GM18868 (cell line): ENCODE measurements at regions not wholly inside any gene's neighbourhood (a gene's known extent, or its start where the extent isn't known, plus 50 kb on each side); places are given as distances from the start of the nearest gene placed in this dataset.
"Not testable (repeated sequence)": the region's sequence is repeated elsewhere in the genome, so short reads cannot be mapped to it uniquely, and the experiment has no call there.

Experiments used
- ATAC-seq: cut with Tn5 transposase; IDR thresholded peaks from one replicate; pipeline ENCODE4 v1.9.1; 2021; ENCODE audit warnings: mild to moderate bottlenecking, moderate library complexity; ENCODE audit not compliant: unreplicated experiment

- ATAC-seq, result no peak
Observed at GRCh38 chr5:66411701-66412100, 184.5 kb upstream of the MAST4 start.

DNA sequence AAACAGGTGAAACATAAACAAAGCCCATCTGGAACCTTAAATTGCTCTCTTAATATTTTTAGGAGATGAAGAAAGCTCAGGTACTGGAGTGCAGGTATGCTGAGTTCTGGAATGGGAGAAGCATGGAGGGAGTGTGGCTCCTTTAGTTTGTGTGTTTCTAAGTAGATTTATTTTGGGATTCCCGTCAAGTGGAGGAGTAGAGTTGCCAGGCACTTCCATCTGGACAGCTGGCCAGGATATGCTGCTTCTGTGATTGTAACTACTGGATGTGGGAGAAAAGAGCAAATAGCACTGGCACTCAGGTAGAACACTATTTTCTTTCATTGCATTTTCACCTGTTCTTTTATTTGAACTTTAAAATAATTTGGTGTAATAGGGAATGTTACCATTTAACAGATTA, 182.3 kb upstream of the MAST4 start:
- ATAC-seq, result no peak

DNA sequence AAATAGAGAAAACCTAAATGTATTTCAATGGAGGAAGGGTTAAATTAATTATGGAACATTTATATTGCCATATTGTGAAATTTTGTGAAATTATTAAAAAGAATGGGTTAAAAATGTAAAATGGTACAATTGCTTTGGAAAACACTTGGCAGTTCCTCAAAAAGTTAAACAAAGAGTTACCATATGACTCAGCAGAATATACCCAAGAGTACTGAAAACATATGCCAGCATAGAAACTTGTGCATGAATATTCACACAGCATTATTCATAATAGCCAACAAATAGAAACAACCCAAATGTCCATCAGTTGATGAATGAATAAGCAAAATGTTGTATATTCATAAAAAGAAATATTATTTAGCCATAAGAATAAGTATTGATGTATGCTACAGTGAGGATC, 181.0 kb upstream of the MAST4 start:
- no peak for ATAC-seq

DNA sequence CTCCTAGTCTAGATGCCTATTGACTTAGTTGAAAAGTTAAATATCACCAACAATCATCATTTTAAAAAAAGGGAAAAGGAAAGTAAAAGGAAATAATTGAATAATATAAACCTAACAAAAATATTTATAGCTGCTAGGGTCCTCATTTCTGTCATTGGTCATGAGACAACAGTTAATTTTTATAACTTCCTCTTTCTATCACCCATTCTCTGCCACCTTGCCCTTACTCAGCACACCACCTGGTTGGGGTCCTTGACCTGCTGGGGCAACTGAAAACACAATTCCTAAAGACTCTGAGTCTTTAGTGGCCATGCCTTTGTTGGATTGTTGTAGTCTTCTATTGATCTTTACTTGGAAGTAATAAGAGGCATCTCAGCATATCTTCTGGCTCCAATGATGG, 179.5 kb upstream of the MAST4 start:
- no peak for ATAC-seq

GRCh38 chr5:66417781-66418180, 178.4 kb upstream of the MAST4 start:
- ATAC-seq, result no peak

GRCh38 chr5:66423484-66423883, 172.7 kb upstream of the MAST4 start:
- no peak for ATAC-seq

DNA sequence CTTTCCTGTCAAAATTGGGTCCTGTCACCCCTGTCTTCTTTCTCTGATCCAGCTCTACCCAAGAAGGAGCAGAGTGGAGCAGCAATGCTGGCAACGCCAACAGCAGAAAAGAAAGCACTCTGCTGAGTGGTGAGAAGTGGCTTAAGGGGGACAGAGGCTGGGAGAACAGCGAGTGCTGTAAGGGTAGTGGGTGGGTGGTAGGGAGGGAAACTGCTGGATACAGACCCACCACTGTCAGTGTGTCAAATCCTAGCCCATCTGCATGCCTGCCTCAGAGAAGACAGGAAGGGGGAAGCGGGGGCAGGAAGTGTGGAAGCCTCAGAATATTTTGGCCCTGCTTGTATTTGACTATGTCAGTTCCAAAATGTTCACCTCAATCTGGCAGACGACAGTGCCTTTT, 170.4 kb upstream of the MAST4 start:
- ATAC-seq, result no peak

DNA sequence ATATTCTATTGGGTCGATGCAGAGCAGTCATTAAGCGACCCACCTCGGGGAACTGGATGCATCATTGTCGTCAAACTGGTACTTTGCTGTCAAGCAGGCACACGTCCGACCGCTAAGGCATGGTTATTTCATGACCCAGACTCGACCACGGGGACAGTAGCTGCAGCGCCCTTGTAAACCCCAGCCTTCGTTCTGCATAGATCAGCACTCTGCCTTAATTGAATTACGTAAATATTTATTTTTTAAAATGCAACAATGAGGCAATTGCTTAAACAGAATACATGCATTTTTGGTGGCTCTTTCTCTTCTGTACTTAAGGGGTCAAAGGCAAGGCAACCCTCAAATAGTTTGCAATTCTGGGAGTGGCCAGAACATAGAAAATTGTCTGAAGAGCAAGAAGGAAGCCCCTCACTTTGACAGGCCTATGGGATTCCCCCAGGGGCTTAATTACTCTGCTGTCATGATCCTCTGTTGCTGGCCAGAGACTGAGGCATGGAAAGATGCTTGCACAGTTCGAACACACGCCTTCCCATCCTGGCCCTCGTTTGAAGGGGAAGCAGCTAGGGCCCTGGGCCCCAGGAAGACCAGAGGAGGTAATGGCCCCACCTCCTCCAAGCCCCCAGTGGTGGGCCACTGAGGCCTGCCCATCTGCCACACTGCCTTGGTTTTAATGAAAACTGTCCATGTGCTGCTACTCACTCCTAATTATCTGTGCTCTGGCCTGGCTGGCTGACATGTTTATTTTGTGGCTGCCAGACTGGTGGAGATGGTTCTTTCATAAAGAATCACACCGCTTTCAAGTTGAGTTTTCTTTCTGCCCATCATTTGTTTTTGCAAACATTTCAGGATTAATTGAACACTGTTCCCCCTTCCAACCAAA, 169.7 kb upstream of the MAST4 start:
- no peak for ATAC-seq

GRCh38 chr5:66427139-66427442, 169.1 kb upstream of the MAST4 start:
- ATAC-seq, result no peak

DNA sequence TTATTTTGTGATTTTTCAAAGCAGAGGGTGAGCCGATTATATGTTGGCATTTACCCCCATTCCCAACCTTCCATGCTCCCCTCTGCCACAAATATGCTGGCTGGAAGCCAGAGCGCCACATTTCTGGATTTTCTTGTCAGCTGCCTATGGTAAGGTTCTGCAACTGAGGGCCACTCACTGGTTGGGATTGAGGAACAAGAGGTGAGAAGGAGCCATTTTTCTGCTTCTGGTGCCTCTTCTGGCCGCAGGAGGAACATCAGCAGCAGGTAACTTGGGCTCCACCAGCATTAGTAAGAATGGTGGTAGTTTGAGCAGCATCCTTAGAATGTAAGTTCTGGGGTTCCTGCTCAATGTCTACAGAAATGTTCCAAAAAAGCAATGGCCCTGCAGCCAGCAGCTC, 159.5 kb upstream of the MAST4 start:
- ATAC-seq, result no peak

GRCh38 chr5:66438087-66438486, 158.1 kb upstream of the MAST4 start:
- ATAC-seq, result no peak

DNA sequence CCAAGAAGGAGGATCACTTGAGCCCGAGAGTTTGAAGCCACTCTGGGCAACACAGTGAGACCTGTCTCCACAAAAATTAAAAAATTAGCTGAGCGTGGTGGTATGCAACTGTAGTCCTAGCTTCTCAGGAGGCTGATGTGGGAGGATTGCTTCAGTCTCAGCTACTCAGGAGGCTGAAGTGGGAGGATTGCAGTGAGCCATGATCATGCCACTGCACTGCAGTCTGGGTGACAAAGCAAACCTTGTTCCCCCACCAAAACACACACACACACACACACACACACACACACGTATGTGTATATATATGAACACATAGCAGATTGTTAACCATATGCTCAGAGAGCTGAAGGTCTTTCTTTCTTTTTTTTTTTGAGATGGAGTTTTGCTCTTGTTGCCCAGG, 157.5 kb upstream of the MAST4 start:
- no peak for ATAC-seq

GRCh38 chr5:66440202-66440680, 156.0 kb upstream of the MAST4 start:
- ATAC-seq, result peak; percentile 67

GRCh38 chr5:66441351-66441750, 154.8 kb upstream of the MAST4 start:
- ATAC-seq, result no peak

DNA sequence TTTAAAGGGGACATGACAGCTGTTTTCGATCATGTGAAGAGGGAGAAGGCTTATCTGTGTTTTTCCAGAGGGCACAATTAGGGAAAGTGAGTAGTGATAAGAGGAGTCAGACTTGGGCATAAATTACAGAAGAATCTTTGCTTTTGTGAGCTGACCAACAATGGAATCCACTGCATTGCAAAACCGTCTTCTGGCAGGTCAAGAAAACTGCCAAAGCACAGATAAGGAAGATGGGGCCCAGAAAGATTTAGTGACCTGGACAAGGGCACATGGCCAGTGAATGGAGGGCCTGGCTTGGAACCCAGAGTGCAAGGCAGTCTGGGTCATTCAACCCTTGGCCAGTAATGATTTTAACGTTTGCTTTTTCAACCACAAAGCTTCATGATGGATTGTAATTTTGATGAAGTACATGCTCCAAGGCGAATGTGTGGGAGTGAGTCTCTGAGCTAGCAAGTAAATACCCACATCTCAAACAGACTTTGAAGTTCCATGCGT, 153.2 kb upstream of the MAST4 start:
- no peak for ATAC-seq

DNA sequence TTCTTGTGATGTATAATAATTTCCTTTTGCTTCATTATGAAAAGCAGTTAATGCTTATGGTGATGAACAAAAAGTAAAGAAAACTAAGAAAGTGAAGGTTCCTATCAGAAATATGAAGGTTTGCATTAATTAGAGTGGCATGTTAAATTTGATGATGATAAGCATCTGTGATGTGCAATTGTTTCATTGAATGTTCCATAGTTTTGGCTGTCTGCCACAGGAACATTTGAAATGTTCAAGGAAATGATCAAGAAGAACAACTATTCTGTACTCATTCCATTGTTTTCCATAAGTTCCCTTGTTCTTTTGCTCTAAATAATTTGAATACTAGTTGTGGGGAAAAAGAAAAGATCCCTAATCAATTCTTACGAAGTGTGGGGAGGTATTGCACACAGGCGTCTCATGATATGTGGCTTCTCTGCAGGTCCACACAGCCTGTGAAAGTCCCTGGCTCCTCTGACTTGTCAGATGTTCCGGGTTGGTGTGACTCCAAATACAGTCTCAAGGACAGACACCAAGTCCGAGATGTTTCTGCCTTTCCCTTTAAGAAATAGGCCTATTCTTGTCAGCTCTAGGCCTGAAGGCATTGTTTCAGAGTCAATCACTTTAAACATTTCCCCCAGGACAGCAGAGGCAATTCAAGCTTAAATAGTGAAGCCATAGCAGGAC, 152.6 kb upstream of the MAST4 start:
- no peak for ATAC-seq

- ATAC-seq, result not testable (repeated sequence)
Observed at GRCh38 chr5:66448070-66448469, 148.1 kb upstream of the MAST4 start.

DNA sequence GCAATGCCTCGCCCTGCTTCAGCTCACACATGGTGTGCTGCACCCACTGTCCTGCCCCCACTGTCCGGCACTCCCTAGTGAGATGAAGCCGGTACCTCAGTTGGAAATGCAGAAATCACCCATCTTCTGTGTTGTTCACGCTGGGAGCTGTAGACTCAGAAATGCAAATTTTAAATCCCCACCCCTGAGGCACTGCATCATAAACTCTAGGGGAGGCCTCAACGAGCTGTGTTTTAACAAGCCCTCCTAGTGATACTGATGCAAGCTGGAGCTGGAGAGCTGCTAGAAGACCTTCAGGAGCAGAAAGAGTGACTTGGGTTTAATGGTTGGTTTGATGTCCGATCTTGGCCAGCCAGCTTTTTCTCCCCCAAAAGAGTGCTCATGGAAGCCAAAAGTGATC, 146.0 kb upstream of the MAST4 start:
- no peak for ATAC-seq

DNA sequence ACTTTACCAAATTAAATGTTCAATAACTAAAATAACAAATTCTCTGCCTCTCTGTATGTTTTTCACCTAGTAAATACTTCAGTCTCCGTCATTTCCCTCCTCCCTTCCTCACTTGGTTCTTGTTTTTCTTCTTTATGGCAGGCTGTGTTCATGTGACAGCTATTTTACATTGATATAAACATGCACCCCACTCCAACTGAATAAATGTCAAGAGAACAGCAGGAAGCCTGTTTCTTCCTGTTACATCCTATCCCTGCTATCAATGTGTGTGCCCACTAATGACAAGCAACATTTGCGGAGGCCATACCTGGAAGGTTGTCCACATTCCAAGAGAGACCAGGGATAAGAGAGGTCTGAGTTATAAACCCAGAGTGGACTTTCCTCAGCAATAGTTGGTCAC, 145.2 kb upstream of the MAST4 start:
- ATAC-seq, result no peak

- no peak for ATAC-seq
Observed at GRCh38 chr5:66452109-66452508, 144.1 kb upstream of the MAST4 start.

GRCh38 chr5:66454186-66455078, 141.8 kb upstream of the MAST4 start:
- no peak for ATAC-seq
